Right atrium auricular region (tissue), 2 donors: ENCODE measurements at regions not wholly inside any gene's neighbourhood (a gene's known extent, or its start where the extent isn't known, plus 50 kb on each side); places are given as distances from the start of the nearest gene placed in this dataset.

Experiments
- DNase-seq: peaks from one replicate; pipeline ENCODE4 v3.0.0-alpha.2; 2019; ENCODE audit warnings: low spot score
- H3K27ac ChIP-seq, 2 donors: fragments of 200-600 bp; sonication (generic); 1 replicate in 1 of 2; 2 replicates in 1 of 2; pipeline ENCODE4 v1.5.1; 2016 to 2019
- H3K27me3 ChIP-seq, 2 donors: fragments of 200-600 bp; sonication (generic); one replicate each; pipeline versions ENCODE4 v1.5.1 to v1.6.0; 2017 to 2019
- H3K36me3 ChIP-seq: fragments of 200-600 bp; sonication (generic); one replicate; pipeline ENCODE4 v1.5.1; 2016
- H3K4me1 ChIP-seq, 2 donors: fragments of 200-600 bp; sonication (generic); one replicate each; pipeline versions ENCODE4 v1.5.1 to v1.6.0; 2017 to 2019
- H3K4me3 ChIP-seq, 2 donors: fragments of 200-600 bp; sonication (generic); 1 replicate in 1 of 2; 2 replicates in 1 of 2; pipeline ENCODE4 v1.5.1; 2017 to 2019; ENCODE audit warnings: mild to moderate bottlenecking in 1 of 2, moderate library complexity in 1 of 2
- H3K9me3 ChIP-seq, 2 donors: fragments of 200-600 bp; sonication (generic); one replicate each; pipeline ENCODE4 v1.5.1; 2019
- TF ChIP-seq, protein P1 (sequence below), 2 donors: fragments of 200-600 bp; sonication (generic); IDR thresholded peaks; one replicate each; pipeline ENCODE4 v1.5.1; 2019; ENCODE audit warnings: antibody characterized with exemption in 2 of 2

DNA sequence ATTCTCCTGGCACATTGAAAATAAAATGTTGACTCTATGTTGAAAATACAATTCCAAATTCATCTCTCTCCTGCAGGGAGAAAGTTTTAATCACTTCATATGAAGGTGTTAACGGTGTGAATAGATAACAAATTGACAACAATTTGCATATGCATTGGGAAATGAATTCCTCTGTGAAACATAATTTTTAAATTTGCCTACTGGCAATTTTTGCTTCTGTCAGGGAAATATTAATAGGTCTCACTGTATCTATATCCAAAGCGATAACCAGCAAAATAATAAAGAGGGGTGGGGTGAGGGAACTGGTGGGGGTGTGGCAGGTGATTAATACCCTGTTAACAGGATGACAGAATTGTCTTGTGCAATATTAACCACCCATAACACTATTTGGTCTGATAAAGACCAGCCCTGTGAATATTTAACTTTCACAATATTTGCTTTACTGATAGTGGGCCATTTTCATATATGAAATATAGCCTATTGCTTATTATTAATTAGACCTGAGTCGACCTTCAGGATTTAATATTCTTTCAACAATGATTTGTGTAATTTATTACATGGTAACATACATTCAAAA is 239.0 kb upstream of the SSTR1 start:
- no peak overlapping the region for H3K4me3 ChIP-seq

GRCh38 chr14:37969511-37969979 is 238.2 kb upstream of the SSTR1 start:
- TF ChIP-seq, protein P1, sequence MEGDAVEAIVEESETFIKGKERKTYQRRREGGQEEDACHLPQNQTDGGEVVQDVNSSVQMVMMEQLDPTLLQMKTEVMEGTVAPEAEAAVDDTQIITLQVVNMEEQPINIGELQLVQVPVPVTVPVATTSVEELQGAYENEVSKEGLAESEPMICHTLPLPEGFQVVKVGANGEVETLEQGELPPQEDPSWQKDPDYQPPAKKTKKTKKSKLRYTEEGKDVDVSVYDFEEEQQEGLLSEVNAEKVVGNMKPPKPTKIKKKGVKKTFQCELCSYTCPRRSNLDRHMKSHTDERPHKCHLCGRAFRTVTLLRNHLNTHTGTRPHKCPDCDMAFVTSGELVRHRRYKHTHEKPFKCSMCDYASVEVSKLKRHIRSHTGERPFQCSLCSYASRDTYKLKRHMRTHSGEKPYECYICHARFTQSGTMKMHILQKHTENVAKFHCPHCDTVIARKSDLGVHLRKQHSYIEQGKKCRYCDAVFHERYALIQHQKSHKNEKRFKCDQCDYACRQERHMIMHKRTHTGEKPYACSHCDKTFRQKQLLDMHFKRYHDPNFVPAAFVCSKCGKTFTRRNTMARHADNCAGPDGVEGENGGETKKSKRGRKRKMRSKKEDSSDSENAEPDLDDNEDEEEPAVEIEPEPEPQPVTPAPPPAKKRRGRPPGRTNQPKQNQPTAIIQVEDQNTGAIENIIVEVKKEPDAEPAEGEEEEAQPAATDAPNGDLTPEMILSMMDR (IDR thresholded peaks at IDR 0.05), result no peak
- no peaks in the 10 kb centered on the region for H3K36me3 ChIP-seq
- peaks cover 0 to 4% of the 10 kb centered on the region in 2 donors for H3K9me3 ChIP-seq
- H3K4me1 ChIP-seq, result no peaks in the 10 kb centered on the region
- no peak for DNase-seq
- no peaks in the 10 kb centered on the region for H3K27me3 ChIP-seq
- no peak overlapping the region for H3K27ac ChIP-seq
- H3K4me3 ChIP-seq, result no peak overlapping the region

More for the DNA sequence above, 239.0 kb upstream of the SSTR1 start:
- no peaks in the 10 kb centered on the region for H3K4me1 ChIP-seq
- H3K36me3 ChIP-seq, result no peaks in the 10 kb centered on the region
- H3K27me3 ChIP-seq, result no peaks in the 10 kb centered on the region
- DNase-seq, result no peak
- TF ChIP-seq, protein P1 (IDR thresholded peaks at IDR 0.05), result no peak
- H3K9me3 ChIP-seq, result peaks cover 0 to 4% of the 10 kb centered on the region in 2 donors
- H3K27ac ChIP-seq, result no peak overlapping the region

DNA sequence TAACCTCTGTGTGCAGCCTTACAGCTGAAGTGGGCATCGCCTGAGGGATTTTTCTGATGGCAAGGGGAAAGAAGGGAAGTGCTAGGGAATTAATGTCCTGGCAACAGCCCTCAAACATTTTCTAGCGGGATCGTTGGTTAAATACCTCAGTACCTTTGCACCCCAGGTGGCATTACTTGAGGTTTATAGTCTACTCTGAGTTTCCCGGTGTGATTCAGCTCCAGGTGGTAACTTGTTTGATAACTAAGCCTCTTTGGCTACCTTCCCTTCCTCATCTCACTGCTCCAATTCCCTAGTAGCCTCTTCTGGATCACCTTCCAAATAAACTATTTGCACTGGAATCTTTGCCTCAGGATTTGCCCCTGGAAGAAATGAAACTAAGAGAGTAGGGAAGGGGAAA is 237.0 kb upstream of the SSTR1 start:
- TF ChIP-seq, protein P1 (IDR thresholded peaks at IDR 0.05), result no peak
- H3K27ac ChIP-seq, result no peak overlapping the region
- no peak for DNase-seq

GRCh38 chr14:37972941-37973887 is 234.5 kb upstream of the SSTR1 start:
- no peak overlapping the region for H3K27ac ChIP-seq
- no peak overlapping the region for H3K4me3 ChIP-seq
- H3K27me3 ChIP-seq, result no peaks in the 10 kb centered on the region
- no peaks in the 10 kb centered on the region for H3K36me3 ChIP-seq
- DNase-seq, result no peak
- H3K4me1 ChIP-seq, result no peaks in the 10 kb centered on the region
- TF ChIP-seq, protein P1 (IDR thresholded peaks at IDR 0.05), result no peak
- no peaks in the 10 kb centered on the region for H3K9me3 ChIP-seq

More for the DNA sequence above, 237.0 kb upstream of the SSTR1 start:
- Histone ChIP-seq H3K4me3 (no peak overlapping the region), H3K9me3 (no peaks in the 10 kb centered on the region), H3K36me3 (no peaks in the 10 kb centered on the region), H3K27me3 (no peaks in the 10 kb centered on the region), H3K4me1 (no peaks in the 10 kb centered on the region)

GRCh38 chr14:37974421-37974820 is 233.3 kb upstream of the SSTR1 start:
- no peak for DNase-seq
- Histone ChIP-seq H3K27me3 (no peaks in the 10 kb centered on the region), H3K36me3 (no peaks in the 10 kb centered on the region), H3K4me3 (no peak overlapping the region), H3K9me3 (no peaks in the 10 kb centered on the region), H3K27ac (no peak overlapping the region), H3K4me1 (no peaks in the 10 kb centered on the region)
- TF ChIP-seq, protein P1 (IDR thresholded peaks at IDR 0.05), result no peak
